ENCODE measurements at regions not wholly inside any gene's neighbourhood (a gene's known extent, or its start where the extent isn't known, plus 50 kb on each side); places are given as distances from the start of the nearest gene placed in this dataset.

DNA sequence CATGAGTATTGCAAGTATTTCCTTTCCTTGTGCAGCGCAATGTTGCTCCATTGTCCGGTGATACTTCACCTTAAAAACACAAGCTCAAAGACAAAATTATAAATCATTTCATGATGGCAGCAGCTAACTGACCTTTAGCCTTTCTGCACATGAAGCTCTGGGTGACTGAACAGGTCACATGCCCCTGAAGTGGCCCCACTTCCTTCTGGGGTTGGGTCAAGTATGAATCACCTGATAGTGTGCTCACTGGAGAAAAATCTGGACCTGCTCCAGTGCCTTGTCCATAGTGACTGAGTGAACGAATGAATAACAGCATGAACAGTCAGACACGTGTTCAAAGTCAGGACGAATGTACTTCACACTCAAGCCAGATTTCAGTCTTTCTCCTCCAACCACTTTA lies 658.9 kb downstream of the NPHP4 start:
- TF ChIP-seq, protein P1, sequence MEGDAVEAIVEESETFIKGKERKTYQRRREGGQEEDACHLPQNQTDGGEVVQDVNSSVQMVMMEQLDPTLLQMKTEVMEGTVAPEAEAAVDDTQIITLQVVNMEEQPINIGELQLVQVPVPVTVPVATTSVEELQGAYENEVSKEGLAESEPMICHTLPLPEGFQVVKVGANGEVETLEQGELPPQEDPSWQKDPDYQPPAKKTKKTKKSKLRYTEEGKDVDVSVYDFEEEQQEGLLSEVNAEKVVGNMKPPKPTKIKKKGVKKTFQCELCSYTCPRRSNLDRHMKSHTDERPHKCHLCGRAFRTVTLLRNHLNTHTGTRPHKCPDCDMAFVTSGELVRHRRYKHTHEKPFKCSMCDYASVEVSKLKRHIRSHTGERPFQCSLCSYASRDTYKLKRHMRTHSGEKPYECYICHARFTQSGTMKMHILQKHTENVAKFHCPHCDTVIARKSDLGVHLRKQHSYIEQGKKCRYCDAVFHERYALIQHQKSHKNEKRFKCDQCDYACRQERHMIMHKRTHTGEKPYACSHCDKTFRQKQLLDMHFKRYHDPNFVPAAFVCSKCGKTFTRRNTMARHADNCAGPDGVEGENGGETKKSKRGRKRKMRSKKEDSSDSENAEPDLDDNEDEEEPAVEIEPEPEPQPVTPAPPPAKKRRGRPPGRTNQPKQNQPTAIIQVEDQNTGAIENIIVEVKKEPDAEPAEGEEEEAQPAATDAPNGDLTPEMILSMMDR (IDR thresholded peaks at IDR 0.05; ENCODE audit: borderline replicate concordance, extremely low read depth, low read length, poor library complexity, severe bottlenecking): no peak
- no peak for TF ChIP-seq EZH2 (IDR thresholded peaks at IDR 0.05; ENCODE audit: borderline replicate concordance, low read depth, low read length, severe bottlenecking)
